Activated CD4-positive, CD25-positive, alpha-beta regulatory T cell treated with anti-CD3 and anti-CD28 coated beads, Interleukin-2, amount 50 U/mL, for 72 hours (primary cell): ENCODE measurements at regions not wholly inside any gene's neighbourhood (a gene's known extent, or its start where the extent isn't known, plus 50 kb on each side); places are given as distances from the start of the nearest gene placed in this dataset.
"Not testable (repeated sequence)": the region's sequence is repeated elsewhere in the genome, so short reads cannot be mapped to it uniquely, and the experiment has no call there.

Experiments
- DNase-seq: peaks from one replicate; pipeline ENCODE4 v3.0.0; 2021

DNA sequence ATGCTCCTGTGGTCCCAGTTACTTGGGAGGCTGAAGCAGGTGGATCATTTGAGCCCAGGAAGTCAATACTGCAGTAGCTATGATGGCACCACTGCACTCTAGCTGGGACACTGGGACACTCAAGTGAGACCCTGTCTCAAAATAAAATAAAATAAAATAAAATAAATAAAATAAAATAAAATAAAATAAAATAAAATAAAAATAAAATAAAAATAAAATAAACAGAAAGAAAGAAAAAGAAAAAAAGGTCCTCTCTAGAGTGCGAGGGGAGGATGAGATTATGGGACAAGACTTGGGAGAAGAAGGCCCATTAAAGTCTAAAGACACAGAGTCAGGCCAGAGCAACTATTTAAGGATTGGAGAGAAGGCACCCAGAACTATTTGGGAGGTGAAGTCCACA is 172.5 kb downstream of the IER5 start:
- DNase-seq: no peak

DNA sequence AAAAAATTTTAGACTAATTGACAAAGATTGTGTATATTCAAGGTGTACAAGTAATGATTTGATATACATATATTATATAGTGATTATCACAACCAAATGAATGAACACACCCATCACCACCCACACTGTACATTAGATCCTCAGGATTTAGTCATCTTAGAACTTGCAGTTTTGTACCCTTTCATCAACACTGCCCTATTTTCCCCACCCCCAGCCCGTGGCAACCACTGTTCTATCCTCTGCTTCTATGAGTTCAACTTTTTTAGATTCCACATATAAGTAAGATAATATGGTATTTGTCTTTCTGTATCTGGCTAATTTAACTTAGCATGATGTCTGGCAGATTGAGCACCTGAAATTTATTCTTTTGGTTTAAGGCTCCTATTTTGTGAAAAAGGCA is 173.6 kb downstream of the IER5 start:
- no peak for DNase-seq

DNA sequence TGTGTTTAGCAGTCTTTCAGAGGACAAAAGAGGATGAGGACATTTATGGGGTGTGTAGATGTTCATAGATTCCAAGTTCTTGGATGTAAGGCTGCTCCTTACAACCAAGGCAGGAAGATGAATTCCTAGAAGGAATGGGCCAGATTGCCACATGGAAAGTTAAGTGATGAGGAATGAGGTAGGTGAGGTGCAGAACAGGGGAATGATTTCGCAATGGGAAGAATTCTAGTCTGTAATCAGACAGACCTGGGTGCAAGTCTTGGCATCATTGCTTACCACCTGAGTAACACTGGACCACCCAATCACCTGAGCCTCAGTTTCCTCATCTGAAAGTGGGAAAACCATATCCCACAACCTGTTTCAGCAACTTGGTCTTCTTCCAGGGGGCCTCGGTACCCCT is 174.9 kb downstream of the IER5 start:
- DNase-seq: no peak

DNA sequence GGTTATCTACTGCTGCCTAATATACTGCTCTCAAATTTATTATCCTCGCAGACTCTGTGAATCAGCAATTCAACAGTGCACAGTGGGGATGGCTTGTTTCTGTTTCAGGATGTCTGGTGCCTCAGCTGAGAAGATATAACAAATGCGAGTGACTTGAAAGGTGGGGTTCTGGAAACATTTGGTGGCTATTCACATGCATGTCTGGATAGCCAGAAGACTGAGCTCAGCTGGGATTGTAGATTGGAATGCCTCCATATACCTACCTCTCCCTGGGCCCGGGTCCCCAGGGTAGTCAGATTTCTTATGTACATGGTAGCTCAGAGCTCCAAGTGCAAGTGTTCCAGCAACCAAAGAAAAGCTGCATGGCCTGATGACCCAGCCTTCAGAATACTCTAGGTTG is 176.3 kb downstream of the IER5 start:
- DNase-seq: no peak

DNA sequence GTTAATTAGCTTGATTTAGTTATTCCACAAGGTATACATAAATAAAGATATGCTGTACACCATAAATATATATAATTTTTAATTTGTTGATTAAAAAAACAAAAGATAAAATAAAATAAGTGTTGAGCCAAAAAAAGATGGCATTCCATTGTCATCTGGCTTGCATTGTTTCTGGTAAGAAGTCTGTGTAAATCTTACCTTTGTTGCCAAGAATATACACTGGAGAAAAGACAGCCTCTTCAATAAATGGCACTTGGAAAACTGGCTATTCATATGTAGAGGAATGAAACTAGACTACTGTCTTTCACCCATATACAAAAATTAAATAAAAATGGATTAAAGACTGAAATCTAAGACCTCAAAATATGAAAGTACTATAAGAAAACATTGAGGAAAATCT is 196.5 kb downstream of the IER5 start:
- no peak for DNase-seq

DNA sequence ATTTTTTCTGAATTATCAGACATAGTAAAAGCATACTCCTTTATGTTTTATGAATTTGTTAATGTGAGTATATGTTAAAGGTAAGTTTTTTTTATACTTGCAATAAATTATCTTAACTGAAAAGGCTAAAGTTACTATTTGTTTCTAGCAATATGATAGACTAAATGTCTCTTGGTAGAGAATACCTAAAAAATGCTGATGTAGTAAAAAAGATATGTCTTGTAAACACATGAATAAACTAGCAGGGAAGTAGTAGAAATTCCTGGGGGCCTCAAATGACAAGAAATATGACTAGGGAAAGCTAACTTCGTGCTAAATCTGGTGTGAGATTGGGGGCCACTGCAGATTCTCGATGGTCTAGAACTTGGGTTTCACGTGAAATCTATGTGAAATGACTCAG is 188.1 kb upstream of the CACNA1E start:
- DNase-seq: no peak

DNA sequence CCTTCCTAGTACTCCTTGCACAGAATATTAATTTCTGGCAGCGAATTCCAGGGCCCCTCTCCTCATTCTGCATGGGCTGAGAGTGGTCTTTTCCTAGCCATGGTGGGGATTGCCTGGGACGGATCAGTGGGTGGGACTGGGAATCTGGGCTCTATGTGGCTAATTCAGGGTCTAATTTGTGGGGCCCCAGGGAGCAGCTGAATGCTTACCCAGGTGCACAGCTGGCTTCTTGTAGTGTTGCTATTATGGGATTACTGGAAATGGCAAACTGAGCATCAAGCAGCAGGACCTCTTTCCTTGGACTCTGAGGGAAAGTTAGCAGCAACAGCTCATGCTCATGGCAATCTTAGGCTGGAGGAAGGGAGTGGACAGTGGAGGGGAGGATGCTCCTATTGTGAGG is 187.1 kb upstream of the CACNA1E start:
- DNase-seq: no peak

DNA sequence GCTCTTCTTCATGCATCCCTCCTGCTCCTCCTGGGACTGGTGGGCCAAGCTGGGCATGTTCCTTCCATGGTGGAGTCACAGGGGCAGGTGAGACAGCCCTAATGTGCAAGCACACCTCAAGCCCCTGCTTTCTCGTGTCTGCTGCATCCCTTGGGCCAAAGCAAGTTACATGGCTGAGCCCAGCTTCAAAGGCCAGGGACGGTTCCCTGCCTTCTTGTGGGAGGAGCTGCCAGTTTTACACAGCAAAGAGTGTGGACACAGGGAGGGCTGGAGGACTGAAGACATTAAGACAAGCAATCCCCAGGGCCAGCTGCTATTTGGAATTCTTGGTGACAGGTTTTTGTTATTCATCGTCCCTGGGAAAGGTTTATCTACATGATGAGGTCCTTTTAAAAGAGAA is 175.2 kb upstream of the CACNA1E start:
- DNase-seq: no peak

DNA sequence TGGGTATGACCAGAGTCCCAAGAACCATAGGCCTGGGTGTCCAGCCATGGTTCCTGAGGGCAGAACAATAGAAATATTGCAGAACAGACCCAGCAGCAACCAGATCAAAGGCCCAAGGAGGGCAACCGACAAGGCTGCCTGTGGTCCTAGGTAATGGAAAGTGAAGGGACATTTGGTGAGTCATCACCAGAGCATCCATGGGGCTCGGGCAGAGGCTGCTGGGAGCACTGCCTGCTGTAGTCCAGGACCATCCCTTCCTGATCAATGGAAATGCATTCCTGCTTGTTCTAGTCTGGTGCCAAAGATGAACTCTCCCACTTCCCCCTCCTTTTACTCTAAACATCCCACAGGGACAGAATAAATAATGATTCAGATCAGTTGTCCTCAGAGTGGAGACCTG is 172.8 kb upstream of the CACNA1E start:
- DNase-seq: no peak

DNA sequence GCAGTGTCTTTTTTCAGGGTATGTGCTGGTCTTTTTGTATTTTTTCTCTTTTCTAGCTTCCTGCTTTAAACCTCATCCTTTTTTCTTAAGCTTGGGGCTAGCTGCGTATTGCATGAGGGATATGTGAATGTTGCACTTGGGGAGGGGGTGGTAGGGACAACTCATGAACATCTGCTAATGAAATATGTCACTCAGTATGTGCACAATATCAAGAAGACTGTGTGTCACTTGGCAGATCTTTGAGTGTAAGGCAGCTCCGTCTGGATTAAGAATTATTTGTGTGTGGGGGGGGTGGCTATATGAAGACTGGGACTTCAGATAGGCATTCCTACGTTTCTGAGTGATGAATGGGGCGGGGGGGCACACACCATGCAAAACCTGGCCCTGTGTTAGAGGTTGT is 170.4 kb upstream of the CACNA1E start:
- no peak for DNase-seq

DNA sequence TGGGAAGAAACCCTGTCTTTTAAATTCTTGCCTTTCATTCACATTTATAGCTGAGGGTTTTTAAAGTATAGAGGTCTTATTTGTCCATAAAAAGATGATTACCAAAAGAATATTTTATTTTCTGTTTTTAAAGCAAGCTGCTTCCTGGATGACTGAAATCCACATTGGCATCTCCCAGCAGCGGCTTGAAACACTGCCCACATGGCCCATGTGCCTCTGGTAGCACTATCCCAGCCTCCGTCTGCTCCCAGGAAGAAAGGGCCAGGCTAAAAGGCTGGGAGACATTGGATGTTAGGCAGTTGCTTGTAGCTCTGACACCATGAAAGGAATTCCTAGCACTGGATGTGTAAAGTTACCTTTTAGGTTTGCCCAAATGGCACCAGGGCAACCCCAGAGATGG is 169.9 kb upstream of the CACNA1E start:
- no peak for DNase-seq

DNA sequence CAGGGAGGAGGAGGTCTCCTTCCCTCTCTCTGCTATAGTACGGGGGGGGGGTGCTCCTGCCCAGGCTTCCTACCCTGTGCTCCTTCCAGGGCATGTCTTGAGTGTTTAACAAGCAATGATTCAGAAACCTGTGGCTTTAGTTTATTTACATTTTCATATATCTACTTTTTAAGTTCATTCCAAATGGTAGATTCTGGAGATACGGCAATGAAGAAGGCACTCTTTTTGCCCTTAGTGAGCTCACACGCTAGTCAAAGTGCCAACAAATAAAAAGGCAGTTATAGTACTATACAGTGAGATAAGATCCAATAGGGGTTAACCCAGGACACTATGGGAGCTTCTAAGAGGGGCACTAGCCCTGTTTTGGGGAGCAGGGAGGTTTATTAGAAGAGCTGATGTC is 169.3 kb upstream of the CACNA1E start:
- DNase-seq: no peak

DNA sequence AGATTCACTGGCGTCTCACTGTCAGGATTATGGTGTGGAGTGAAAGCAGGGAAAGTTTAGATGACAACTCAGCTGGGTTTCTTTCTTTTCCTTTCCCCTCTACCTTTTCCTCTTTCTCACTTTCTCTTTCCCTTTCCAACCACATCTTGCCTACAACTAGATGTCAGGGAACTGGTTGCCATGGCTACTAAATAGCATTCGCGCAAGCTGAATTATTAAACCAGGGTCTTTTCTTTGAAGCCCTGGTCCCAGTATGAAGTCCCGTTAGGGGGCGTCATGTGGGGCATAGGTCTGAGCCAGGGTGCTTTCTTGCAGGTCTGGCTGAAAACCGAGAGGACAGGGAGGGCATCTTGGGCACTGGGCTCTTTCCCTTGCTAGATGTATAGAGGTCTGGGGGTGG is 168.4 kb upstream of the CACNA1E start:
- no peak for DNase-seq

DNA sequence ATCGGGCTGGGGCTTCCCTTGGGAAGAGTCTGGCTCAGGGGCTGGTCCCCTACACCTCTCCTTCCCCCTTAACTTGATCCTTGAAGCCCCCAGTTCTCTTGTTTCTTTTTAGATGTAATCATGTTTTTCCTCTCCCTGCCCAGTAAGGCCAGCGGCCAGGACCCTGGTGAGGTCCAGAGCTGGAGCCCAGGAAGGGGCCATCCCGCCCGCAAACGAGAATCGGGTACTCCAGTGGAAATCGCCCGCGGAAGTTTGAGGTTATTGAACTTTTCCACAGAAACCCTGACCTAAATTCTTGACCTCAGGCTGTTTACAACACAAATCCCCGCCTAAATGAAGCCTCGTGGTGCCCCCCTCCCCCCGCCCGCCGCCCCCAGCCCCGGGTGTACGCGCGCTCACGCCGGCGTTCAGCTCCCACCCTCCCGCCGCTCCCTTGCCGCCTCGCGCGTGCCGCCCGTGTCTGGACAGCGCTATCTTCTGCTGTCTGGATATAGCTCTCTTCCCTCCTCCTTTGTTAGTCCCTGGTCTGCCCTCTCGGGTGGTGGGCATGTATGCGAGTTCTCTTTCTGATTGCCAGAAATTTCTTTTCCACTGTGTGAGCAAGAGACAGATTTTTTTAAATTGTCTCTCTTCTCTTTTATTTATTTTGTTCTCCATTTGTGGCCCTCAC is 165.9 kb upstream of the CACNA1E start:
- DNase-seq: no peak

DNA sequence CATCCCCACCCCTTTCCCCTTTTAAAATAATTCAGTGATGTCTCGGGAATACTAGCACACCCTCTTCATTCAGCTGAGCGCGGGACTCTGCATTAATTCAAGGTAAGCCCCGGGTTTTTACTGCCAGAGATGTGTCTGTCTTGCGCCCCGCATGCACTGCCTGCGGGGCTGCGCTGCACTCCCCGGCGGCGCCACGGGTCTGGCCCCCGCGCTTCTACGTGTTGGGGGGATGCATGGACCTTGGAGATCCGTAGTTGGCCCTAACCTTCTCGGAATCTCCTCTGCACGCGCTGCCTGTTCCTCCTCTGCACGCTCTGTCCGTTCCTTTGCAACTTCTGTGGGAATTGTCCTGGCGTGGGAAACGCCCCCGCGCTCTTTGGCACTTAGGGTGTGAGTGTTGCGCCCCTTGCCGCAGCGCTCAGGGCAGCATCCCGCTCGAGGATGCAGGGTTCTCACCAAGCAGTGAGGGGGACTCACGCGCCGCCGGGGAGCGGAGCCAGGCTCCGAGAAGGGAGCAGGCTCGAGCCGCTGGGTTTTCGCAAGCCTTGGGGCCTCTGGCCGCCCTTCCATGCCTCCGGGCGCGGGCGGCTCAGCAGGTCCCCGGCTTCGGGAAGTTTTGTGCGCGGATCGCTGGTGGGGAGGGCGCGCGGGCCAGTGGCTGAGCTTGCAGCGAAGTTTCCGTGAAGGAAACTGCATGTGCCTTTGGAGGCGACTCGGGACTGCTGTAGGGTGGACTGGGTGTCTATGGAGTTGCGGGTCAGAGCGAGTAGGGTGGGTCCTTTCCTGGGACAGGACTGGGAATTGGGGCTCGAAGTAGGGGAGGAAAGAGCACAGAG is 165.1 kb upstream of the CACNA1E start:
- no peak for DNase-seq

DNA sequence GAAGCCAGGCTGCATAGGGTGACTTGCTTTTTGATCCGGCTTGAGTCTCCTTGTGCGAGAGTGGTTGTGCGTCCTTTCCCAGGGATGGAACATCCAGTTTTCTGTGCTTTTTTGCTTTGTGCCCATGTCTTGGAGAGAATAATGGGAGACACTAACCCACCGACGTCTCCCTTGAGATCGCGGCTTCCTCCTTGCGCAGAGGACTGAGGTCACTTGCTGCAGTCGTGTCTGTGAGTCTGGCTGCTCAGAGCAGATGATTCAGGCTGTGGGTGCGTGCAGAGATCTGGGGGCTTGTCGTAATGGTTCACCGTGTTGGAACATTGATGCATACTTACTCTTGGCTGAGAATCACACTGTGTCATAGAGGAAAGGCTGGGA is 164.5 kb upstream of the CACNA1E start:
- no peak for DNase-seq

DNA sequence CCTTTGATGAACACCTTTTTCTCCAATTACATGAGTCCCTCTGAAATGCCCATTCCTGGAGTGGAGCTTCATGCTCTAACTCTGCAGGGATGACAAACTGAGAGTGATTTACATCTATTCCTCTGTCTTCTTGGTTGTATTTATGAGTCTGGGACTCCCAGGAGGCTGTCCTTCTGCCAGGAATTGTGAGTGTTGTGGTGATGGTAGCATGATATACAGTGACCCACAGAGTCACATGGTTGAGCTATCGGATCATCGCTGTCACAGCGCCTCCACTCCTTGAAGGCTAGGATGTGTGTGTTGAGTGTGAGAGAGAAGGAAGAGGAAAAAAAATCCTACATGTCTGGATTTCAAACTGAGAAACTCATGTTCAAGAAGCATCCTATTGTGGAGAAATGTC is 163.4 kb upstream of the CACNA1E start:
- no peak for DNase-seq

DNA sequence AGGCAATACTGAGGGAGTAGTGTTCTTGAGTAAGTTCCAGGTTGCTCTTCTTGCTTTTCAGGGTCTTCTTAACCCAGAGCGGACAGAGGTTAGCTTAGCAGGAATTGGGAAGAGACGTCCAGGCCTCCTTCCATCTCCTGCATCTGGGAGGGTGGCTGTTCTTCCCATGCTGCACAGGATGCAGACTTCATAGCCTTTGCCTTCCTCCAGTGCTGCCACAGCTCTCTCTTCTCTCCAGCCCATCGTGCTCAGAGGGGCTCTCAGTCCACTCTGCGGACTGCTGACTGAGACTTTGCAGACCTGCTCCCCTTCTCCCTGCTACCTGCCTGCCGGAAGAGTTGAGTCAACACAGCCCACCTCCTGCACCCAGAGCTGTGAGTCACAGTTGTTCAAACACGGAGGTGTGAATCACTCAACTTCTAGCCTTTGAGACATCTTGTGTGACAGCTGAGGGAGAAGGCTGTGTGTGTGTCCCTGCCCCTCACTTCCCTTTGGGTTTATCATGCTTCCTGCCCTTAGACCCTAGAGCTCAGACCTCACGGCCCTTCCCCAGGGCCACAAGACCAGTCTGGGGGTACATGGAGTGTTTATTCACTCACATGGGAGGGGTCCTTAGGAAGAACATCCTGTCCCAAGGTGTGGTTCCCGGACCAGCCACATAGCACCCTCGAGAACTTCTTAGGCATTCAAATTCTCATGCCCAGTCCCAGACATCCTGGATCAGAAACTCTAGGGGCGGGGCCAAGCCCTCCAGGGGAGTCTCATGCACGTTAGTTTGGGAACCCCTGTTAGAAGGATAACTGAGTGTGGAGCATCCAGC is 158.3 kb upstream of the CACNA1E start:
- no peak for DNase-seq

DNA sequence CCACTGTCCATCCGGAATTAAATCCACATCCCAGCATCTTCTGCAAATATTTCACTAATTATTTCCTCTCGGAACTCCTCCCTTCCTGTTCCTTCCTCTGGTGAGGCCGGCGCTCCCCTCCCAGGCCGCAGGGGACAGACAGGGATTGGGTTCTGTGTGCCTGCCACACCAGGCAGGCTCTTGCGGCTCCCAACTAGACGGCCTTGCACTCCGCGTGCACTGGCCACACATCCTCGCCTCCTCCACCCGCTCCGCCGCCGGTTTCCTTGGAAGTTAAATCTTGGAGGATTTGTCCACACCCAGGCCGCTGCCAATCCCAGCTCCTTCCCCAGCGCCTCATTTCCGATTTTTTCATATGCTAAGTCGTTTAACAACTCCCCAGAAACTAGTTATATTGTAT is 157.6 kb upstream of the CACNA1E start:
- DNase-seq: not testable (repeated sequence)

DNA sequence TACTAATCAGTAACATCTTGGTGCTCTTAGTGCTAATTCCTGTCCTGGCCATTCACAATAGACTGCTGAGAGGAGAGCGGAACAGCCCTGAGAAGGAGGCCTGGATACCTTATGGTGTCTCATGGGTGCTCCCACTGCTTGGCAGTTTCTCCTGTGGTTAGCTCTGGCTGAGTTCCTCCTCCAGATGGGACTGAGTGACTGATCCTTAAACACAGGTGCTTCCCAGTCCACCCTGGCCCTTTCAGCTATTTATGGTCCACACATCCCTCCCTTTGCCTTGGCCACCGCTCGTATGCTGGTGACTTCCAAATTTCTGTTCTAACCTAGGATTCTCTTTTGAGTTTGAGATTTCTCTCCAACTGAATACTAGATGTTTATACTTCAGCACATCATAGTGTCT is 157.0 kb upstream of the CACNA1E start:
- no peak for DNase-seq

DNA sequence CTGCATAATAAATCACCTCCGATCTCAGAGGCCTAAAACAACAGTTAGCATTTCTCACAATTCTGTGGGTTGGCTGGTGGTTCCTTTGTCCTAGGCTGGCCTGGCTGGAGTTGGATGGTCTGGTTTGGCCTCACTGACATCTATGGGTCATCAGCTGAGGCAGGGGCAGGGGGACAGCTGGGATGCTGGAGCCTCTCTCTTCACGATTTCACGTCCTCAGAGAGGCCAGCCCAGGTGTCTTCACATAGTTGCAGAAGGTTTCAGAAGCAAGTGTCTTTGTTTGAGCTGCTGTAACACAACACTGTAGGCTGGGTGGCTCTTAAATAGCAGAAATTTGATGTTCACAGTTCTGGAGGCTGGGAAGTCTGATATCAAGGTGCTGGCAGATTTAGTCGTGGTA is 155.5 kb upstream of the CACNA1E start:
- no peak for DNase-seq

DNA sequence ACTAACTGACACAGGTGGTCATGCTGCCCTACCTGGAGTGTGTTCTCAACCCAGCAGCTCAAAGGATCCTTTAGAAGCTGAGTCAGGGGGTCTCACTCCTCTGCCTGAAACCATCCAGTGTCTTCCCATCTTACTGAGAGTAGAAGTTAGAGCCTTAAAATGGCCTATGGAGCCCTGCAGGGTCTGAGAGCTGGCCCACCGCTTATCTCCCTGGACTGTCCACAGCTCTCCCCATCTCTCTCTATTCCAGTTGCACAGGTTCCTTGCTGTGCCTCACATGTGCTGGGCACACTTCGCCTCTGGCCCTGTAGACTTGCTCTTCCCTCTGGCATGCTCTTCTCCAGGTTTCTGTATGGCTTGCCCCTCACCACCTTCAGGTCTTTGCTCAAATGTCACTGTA is 148.6 kb upstream of the CACNA1E start:
- no peak for DNase-seq

DNA sequence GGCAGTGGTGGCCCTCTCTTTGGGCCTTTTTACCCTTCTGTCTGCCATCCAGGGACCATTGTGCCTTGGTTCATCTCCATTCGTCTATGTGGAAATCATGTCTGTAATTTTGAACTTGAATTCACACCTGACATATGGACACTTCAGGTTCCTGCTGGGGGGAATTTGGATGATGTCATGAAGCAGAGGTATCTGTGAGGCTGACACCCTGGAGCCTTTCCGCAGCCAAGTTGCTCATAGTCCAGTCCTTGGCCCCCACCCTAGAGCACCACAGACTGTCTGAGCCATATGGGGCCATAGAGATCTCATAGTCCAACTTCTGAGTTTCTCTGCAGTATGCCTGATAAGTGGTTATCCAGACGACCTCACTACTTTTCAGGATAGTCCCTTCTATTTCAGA is 147.7 kb upstream of the CACNA1E start:
- DNase-seq: no peak

DNA sequence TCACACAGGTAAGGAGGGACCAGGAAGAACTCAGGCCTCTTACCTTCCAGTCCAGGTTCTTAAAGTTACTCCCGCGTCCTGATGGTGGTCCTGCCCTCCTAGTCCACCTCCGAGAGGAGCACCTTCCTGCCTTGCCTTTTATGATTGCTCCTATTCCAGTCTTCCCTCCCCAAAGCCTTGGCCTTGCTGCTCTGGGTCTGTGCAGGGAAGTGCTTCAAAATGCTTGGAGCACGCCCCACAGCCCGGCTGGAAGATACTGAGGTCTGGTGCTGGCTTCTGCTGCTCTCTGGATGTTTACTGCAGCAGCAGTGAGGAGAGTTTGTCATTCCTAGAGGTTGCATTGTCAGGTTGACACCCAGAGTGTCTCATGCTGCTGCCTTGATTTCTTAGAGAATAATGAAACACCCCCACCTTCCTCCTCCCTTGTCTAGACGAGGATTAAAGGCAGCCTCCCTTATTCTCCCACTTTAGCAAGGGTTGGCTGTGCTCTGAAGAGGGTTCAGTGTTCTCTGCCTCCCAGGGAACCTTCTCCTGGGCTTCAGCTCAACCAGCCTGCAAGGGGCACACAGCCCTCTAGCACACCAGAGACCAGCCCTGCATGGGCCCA is 142.2 kb upstream of the CACNA1E start:
- DNase-seq: no peak
